H1 (cell line): ENCODE measurements at regions not wholly inside any gene's neighbourhood (a gene's known extent, or its start where the extent isn't known, plus 50 kb on each side); places are given as distances from the start of the nearest gene placed in this dataset.
A peak's percentile ranks its signal among the peaks of the same experiment; 100 is the strongest.

Experiments used
- CTCF ChIA-PET: fragments of 300-600 bp; sonication (Branson Sonifier 250); formaldehyde crosslinking; loops from one replicate; lab custom pipeline; 2021; ENCODE audit not compliant: partially characterized antibody; lab: Charles Lee
- POLR2A ChIA-PET: fragments of 300-600 bp; sonication (Branson Sonifier 250); formaldehyde crosslinking; loops from one replicate; lab custom pipeline; 2021; ENCODE audit warnings: inconsistent platforms; ENCODE audit not compliant: partially characterized antibody; lab: Charles Lee
- DNase-seq, 2 experiments: peaks; one replicate each; pipeline versions ENCODE4 v3.0.0 to v3.0.0-alpha.2; 2010 to 2022; ENCODE audit warnings: low spot score in 2 of 2, low read depth in 1 of 2, mixed read lengths in 1 of 2
- FAIRE-seq: peaks from 2 replicates; lab custom pipeline; 2011; peaks lifted over from hg19 to GRCh38; lab: Jason Lieb, UNC
- H2AFZ ChIP-seq: 2 replicates; pipeline ENCODE4 v1.8.1; 2012; ENCODE audit warnings: low read length, inconsistent platforms
- H2AK5ac ChIP-seq: 2 replicates; pipeline ENCODE4 v1.6.1; 2013; ENCODE audit warnings: low read depth, low read length
- H2BK120ac ChIP-seq: replicated peaks from 2 replicates; pipeline ENCODE3; 2013; ENCODE audit warnings: low read depth, low read length, inconsistent platforms
- H2BK12ac ChIP-seq: 2 replicates; pipeline ENCODE4 v1.6.1; 2013; ENCODE audit warnings: low read depth, low read length
- H2BK15ac ChIP-seq: 2 replicates; pipeline ENCODE4 v1.6.1; 2013; ENCODE audit warnings: low read length
- H2BK20ac ChIP-seq: 2 replicates; pipeline ENCODE4 v1.6.1; 2013; ENCODE audit warnings: low read length
- H2BK5ac ChIP-seq: 2 replicates; pipeline ENCODE4 v1.6.1; 2013; ENCODE audit warnings: low read depth, low read length
- H3K14ac ChIP-seq: 2 replicates; pipeline ENCODE4 v1.6.1; 2013; ENCODE audit warnings: inconsistent platforms; ENCODE audit not compliant: insufficient read length
- H3K18ac ChIP-seq: 2 replicates; pipeline ENCODE4 v1.6.1; 2013; ENCODE audit warnings: low read length; ENCODE audit errors: extremely low read depth
- H3K23ac ChIP-seq: 2 replicates; pipeline ENCODE4 v1.6.1; 2013; ENCODE audit warnings: inconsistent platforms; ENCODE audit not compliant: insufficient read length
- H3K23me2 ChIP-seq: 2 replicates; pipeline ENCODE4 v1.6.1; 2013; ENCODE audit warnings: low read depth, low read length
- H3K27ac ChIP-seq: 2 replicates; pipeline ENCODE4 v1.6.1; 2011; ENCODE audit warnings: low read depth, low read length, inconsistent platforms
- H3K27me3 ChIP-seq, 4 experiments: replicated peaks in 1 of 4; 1 replicate in 1 of 4; 2 replicates in 3 of 4; pipeline versions ENCODE4 v1.6.1 to v1.8.1; 2011 to 2013; ENCODE audit warnings: low read length in 3 of 4, mild to moderate bottlenecking in 3 of 4, inconsistent platforms in 2 of 4, mixed read lengths in 2 of 4, moderate library complexity in 1 of 4; ENCODE audit not compliant: control insufficient read depth in 3 of 4, insufficient read depth in 3 of 4; ENCODE audit errors: extremely low read depth in 1 of 4
- H3K36me3 ChIP-seq, 4 experiments: 2 replicates each; pipeline versions ENCODE4 v1.6.1 to v1.8.1; 2011 to 2013; ENCODE audit warnings: mild to moderate bottlenecking in 4 of 4, low read length in 3 of 4, moderate library complexity in 2 of 4, control low read depth in 1 of 4, inconsistent platforms in 1 of 4; ENCODE audit not compliant: insufficient read depth in 4 of 4, control insufficient read depth in 2 of 4
- H3K4ac ChIP-seq: replicated peaks from 2 replicates; pipeline ENCODE3; 2013; ENCODE audit warnings: low read length, low read depth, mixed read lengths, inconsistent platforms; ENCODE audit not compliant: insufficient read length
- H3K4me1 ChIP-seq, 4 experiments: replicated peaks in 1 of 4; 1 replicate in 1 of 4; 2 replicates in 3 of 4; pipeline versions ENCODE4 v1.6.1 to v1.8.1; 2011 to 2013; ENCODE audit warnings: low read length in 3 of 4, inconsistent platforms in 2 of 4, mixed read lengths in 1 of 4; ENCODE audit not compliant: insufficient read depth in 4 of 4, control insufficient read depth in 3 of 4
- H3K4me2 ChIP-seq, 2 experiments: 2 replicates each; pipeline versions ENCODE4 v1.6.1 to v1.8.1; 2011 to 2013; ENCODE audit warnings: low read depth in 2 of 2, low read length in 2 of 2, control low read depth in 1 of 2, inconsistent platforms in 1 of 2, mild to moderate bottlenecking in 1 of 2; ENCODE audit not compliant: insufficient read depth in 1 of 2
- H3K4me3 ChIP-seq, 4 experiments: fragments of 200-600, 300-600 bp in 1 of 4; sonication (generic), shearing (Covaris generic), sonication (Bioruptor Twin) in 1 of 4; 2 replicates each; pipeline versions ENCODE4 v1.5.1 to v1.8.1; 2011 to 2016; ENCODE audit warnings: low read length in 4 of 4, low read depth in 3 of 4, control low read depth in 2 of 4, inconsistent platforms in 2 of 4, mild to moderate bottlenecking in 2 of 4, mixed read lengths in 1 of 4, moderate library complexity in 1 of 4; ENCODE audit not compliant: insufficient read depth in 2 of 4; ENCODE audit errors: extremely low read depth in 1 of 4
- H3K56ac ChIP-seq: replicated peaks from 2 replicates; pipeline ENCODE3; 2013; ENCODE audit warnings: low read depth, mild to moderate bottlenecking, mixed read lengths, low read length, inconsistent platforms; ENCODE audit not compliant: insufficient read length
- H3K79me1 ChIP-seq: 2 replicates; pipeline ENCODE4 v1.6.1; 2013; ENCODE audit warnings: low read depth, low read length, control low read depth
- H3K79me2 ChIP-seq, 2 experiments: 2 replicates each; pipeline versions ENCODE4 v1.6.1 to v1.8.1; 2012 to 2013; ENCODE audit warnings: low read length in 2 of 2, mild to moderate bottlenecking in 2 of 2, inconsistent platforms in 1 of 2; ENCODE audit not compliant: insufficient read depth in 2 of 2, control insufficient read depth in 1 of 2
- H3K9ac ChIP-seq, 4 experiments: replicated peaks in 1 of 4; 1 replicate in 1 of 4; 2 replicates in 3 of 4; pipeline versions ENCODE4 v1.6.1 to v1.8.1; 2011 to 2013; ENCODE audit warnings: low read depth in 3 of 4, low read length in 3 of 4, control low read depth in 2 of 4, mild to moderate bottlenecking in 2 of 4, moderate library complexity in 2 of 4, inconsistent platforms in 1 of 4; ENCODE audit errors: extremely low read depth in 1 of 4
- H3K9me3 ChIP-seq, 2 experiments: 2 replicates each; pipeline versions ENCODE4 v1.6.1 to v1.8.1; 2012 to 2013; ENCODE audit warnings: mild to moderate bottlenecking in 2 of 2, moderate library complexity in 2 of 2, control low read depth in 1 of 2, inconsistent platforms in 1 of 2, low read depth in 1 of 2, low read length in 1 of 2, mixed read lengths in 1 of 2; ENCODE audit not compliant: insufficient read depth in 2 of 2
- H4K20me1 ChIP-seq, 2 experiments: replicated peaks in 1 of 2; 2 replicates each; pipeline versions ENCODE3 to v1.8.1; 2011 to 2013; ENCODE audit warnings: inconsistent platforms in 2 of 2, low read length in 2 of 2, mild to moderate bottlenecking in 1 of 2; ENCODE audit not compliant: insufficient read depth in 2 of 2, control insufficient read depth in 1 of 2
- H4K5ac ChIP-seq: 2 replicates; pipeline ENCODE4 v1.6.1; 2013; ENCODE audit warnings: low read length, low read depth, mixed read lengths, inconsistent platforms; ENCODE audit not compliant: insufficient read length
- H4K8ac ChIP-seq: 2 replicates; pipeline ENCODE4 v1.8.0; 2013; ENCODE audit warnings: mild to moderate bottlenecking, moderate library complexity, low read length, inconsistent platforms; ENCODE audit not compliant: insufficient read depth; ENCODE audit errors: extremely low read depth
- H4K91ac ChIP-seq: replicated peaks from 2 replicates; pipeline ENCODE3; 2013; ENCODE audit warnings: low read length, mixed read lengths, inconsistent platforms; ENCODE audit not compliant: insufficient read length
- NANOG ChIP-seq: IDR thresholded peaks from 2 replicates; pipeline ENCODE4 v1.6.1; 2011; ENCODE audit warnings: low read length, low read depth, mild to moderate bottlenecking, inconsistent platforms; ENCODE audit not compliant: insufficient read depth, poor library complexity, severe bottlenecking
- YY1 ChIP-seq: IDR thresholded peaks from 2 replicates; pipeline ENCODE4 v1.6.1; 2011; ENCODE audit warnings: low read depth, mild to moderate bottlenecking, low read length
- WGBS, 2 experiments: shearing (Covaris generic) in 1 of 2; methylation state at CpG; one replicate each; pipeline versions ENCODE4 v1.1.6 to v1.1.7; 2013 to 2015; ENCODE audit warnings: low lambda C conversion rate in 2 of 2, mixed read lengths in 2 of 2, inconsistent platforms in 1 of 2, low coverage in 1 of 2, missing lambda C conversion rate in 1 of 2; ENCODE audit not compliant: insufficient replicate concordance in 2 of 2, insufficient coverage in 1 of 2, insufficient read length in 1 of 2; ENCODE audit errors: extremely low coverage in 1 of 2, missing lambda C conversion rate in 1 of 2; 5-methylcytosine and 5-hydroxymethylcytosine counted together

GRCh38 chr12:33322519-33322918 lies 117.1 kb downstream of the SYT10 start:
- no peak overlapping the region for H4K91ac ChIP-seq
- CTCF ChIA-PET, result interaction anchor here (0.7 to 0.8 kb wide), 2 partner anchors 16 to 493 kb away, joined by 4 read pairs; no protein-coding TSS in a partner anchor
- H3K23me2 ChIP-seq, result no peaks in the 10 kb centered on the region
- no peak overlapping the region for H3K23ac ChIP-seq
- no peaks in the 10 kb centered on the region for H3K4me1 ChIP-seq
- no peak overlapping the region for H3K27ac ChIP-seq
- H3K18ac ChIP-seq, result no peak overlapping the region
- no peak overlapping the region for H2AK5ac ChIP-seq
- POLR2A ChIA-PET, result no interaction called here
- H3K14ac ChIP-seq, result no peak overlapping the region
- DNase-seq (no peak), FAIRE-seq (no peak)
- H4K8ac ChIP-seq, result no peak overlapping the region
- H3K4me3 ChIP-seq, result no peak overlapping the region
- no peak overlapping the region for H2BK5ac ChIP-seq
- 85% methylated on average over 5 of the region's 5 CpGs; no CpG with 5 or more reads in 1 of the 2 experiments for WGBS, 2 experiments
- no peak overlapping the region for H2BK20ac ChIP-seq
- H3K27me3 ChIP-seq, result no peaks in the 10 kb centered on the region
- no peak overlapping the region for H4K5ac ChIP-seq
- H2BK120ac ChIP-seq, result no peak overlapping the region
- H2AFZ ChIP-seq, result peak overlapping the region; percentile 88; the same call in 1 of the 2 replicates
- no peak overlapping the region for H3K4ac ChIP-seq
- no peaks in the 10 kb centered on the region for H3K79me2 ChIP-seq
- no peaks in the 10 kb centered on the region for H3K79me1 ChIP-seq
- H3K4me2 ChIP-seq, result no peak overlapping the region
- H3K9me3 ChIP-seq, result no peaks in the 10 kb centered on the region
- H3K9ac ChIP-seq, result no peak overlapping the region
- H4K20me1 ChIP-seq, result no peaks in the 10 kb centered on the region
- H2BK15ac ChIP-seq, result no peak overlapping the region
- no peaks in the 10 kb centered on the region for H3K36me3 ChIP-seq
- TF ChIP-seq YY1, result peak; percentile 38; the same call in 1 of the 2 replicates
- no peak for TF ChIP-seq NANOG
- no peak overlapping the region for H2BK12ac ChIP-seq
- H3K56ac ChIP-seq, result no peak overlapping the region
